Osteoblast (primary cell): ENCODE measurements at regions not wholly inside any gene's neighbourhood (a gene's known extent, or its start where the extent isn't known, plus 50 kb on each side); places are given as distances from the start of the nearest gene placed in this dataset.
"Not testable (repeated sequence)": the region's sequence is repeated elsewhere in the genome, so short reads cannot be mapped to it uniquely, and the experiment has no call there.

Experiments
- DNase-seq: peaks from one replicate; pipeline ENCODE4 v3.0.0; 2011; ENCODE audit warnings: low spot score, mixed read lengths; ENCODE audit not compliant: insufficient read length; ENCODE audit errors: missing footprints
- H2AFZ ChIP-seq: 2 replicates; pipeline ENCODE4 v1.6.0; 2011; ENCODE audit warnings: mild to moderate bottlenecking, low read length
- H3K27ac ChIP-seq: 2 replicates; pipeline ENCODE4 v1.5.1; 2011; ENCODE audit warnings: mild to moderate bottlenecking, low read depth, low read length, moderate library complexity
- H3K27me3 ChIP-seq: 2 replicates; pipeline ENCODE4 v1.6.0; 2012; ENCODE audit warnings: mild to moderate bottlenecking, control low read depth, inconsistent platforms, low read length, moderate library complexity; ENCODE audit not compliant: insufficient read depth
- H3K36me3 ChIP-seq: 2 replicates; pipeline ENCODE4 v1.5.1; 2011; ENCODE audit warnings: mild to moderate bottlenecking, low read length, control low read depth, moderate library complexity; ENCODE audit not compliant: insufficient read depth
- H3K4me1 ChIP-seq: 2 replicates; pipeline ENCODE4 v1.5.1; 2011; ENCODE audit warnings: mild to moderate bottlenecking, low read length, control low read depth, moderate library complexity; ENCODE audit not compliant: insufficient read depth
- H3K4me2 ChIP-seq: 2 replicates; pipeline ENCODE4 v1.6.0; 2011; ENCODE audit warnings: mild to moderate bottlenecking, low read length; ENCODE audit not compliant: insufficient read depth
- H3K4me3 ChIP-seq: fragments of 200-600 bp; sonication (generic); 3 replicates; pipeline ENCODE4 v1.5.1; 2012; ENCODE audit warnings: mild to moderate bottlenecking, low read length, inconsistent platforms; ENCODE audit not compliant: insufficient read depth
- H3K79me2 ChIP-seq: 2 replicates; pipeline ENCODE4 v1.6.0; 2012; ENCODE audit warnings: mild to moderate bottlenecking, low read length, control low read depth, inconsistent platforms; ENCODE audit not compliant: insufficient read depth
- H3K9me3 ChIP-seq: 2 replicates; pipeline ENCODE4 v1.5.1; 2011; ENCODE audit warnings: low read depth, low read length, control low read depth
- H4K20me1 ChIP-seq: 2 replicates; pipeline ENCODE4 v1.6.0; 2012; ENCODE audit warnings: mild to moderate bottlenecking, low read length, control low read depth; ENCODE audit not compliant: insufficient read depth
- TF ChIP-seq, protein P1 (sequence below): IDR thresholded peaks from 2 replicates; pipeline ENCODE4 v1.5.1; 2011; ENCODE audit warnings: mild to moderate bottlenecking, low read depth, low read length, moderate library complexity; ENCODE audit errors: extremely low read depth

DNA sequence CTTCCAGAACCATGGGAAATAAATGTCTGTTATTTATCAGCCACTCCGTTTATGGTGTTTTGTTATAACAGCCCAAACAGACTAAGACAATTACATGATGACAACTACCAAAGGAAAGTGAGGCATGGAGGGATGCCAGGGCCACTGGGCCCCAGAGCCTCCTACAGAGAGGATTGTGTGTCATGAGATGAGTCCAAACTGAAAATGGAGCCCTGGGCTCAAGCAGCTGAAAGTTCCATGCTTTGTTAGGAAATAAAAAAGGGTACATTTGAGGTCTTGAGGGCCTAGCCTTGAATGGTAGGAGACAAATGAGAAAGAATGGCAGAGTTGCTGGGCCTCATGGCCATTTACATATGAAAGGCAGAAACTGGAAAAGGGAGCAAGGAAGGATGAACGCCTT is 586.5 kb downstream of the CETN3 start:
- Histone ChIP-seq H3K27ac (no peak overlapping the region), H3K79me2 (no peaks in the 10 kb centered on the region)

DNA sequence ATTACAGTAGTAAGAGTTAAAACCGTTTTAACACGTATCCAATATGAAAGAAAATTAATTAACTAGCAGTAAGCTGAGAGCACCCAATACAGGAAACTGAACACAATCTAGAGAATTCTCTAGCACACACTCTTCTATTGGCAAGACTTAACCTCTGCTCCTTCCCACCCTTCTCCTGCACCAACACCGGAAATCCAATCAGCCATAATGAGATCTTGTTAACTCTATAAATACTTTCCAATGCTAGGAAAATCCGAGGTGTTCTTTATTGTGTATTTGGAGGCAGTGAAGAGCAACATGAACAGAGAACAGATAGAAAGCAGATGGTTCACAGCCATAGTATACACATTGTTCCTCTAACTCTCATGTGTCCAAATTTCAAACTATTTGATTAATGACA is 591.7 kb downstream of the CETN3 start:
- Histone ChIP-seq H3K27ac (no peak overlapping the region), H3K4me1 (no peaks in the 10 kb centered on the region), H3K36me3 (no peaks in the 10 kb centered on the region), H3K27me3 (no peaks in the 10 kb centered on the region), H3K4me2 (no peak overlapping the region), H3K79me2 (no peaks in the 10 kb centered on the region), H4K20me1 (no peaks in the 10 kb centered on the region), H3K4me3 (no peak overlapping the region), H2AFZ (peak overlapping the region; percentile 16), H3K9me3 (no peaks in the 10 kb centered on the region)
- TF ChIP-seq, protein P1, sequence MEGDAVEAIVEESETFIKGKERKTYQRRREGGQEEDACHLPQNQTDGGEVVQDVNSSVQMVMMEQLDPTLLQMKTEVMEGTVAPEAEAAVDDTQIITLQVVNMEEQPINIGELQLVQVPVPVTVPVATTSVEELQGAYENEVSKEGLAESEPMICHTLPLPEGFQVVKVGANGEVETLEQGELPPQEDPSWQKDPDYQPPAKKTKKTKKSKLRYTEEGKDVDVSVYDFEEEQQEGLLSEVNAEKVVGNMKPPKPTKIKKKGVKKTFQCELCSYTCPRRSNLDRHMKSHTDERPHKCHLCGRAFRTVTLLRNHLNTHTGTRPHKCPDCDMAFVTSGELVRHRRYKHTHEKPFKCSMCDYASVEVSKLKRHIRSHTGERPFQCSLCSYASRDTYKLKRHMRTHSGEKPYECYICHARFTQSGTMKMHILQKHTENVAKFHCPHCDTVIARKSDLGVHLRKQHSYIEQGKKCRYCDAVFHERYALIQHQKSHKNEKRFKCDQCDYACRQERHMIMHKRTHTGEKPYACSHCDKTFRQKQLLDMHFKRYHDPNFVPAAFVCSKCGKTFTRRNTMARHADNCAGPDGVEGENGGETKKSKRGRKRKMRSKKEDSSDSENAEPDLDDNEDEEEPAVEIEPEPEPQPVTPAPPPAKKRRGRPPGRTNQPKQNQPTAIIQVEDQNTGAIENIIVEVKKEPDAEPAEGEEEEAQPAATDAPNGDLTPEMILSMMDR = no peak
- DNase-seq = no peak

More for the DNA sequence above, 586.5 kb downstream of the CETN3 start:
- Histone ChIP-seq H3K9me3 (no peaks in the 10 kb centered on the region), H2AFZ (no peak overlapping the region), H3K4me3 (no peak overlapping the region), H3K27me3 (no peaks in the 10 kb centered on the region), H4K20me1 (no peaks in the 10 kb centered on the region), H3K36me3 (no peaks in the 10 kb centered on the region), H3K4me2 (no peak overlapping the region), H3K4me1 (no peaks in the 10 kb centered on the region)
- DNase-seq = no peak
- TF ChIP-seq, protein P1 = no peak

DNA sequence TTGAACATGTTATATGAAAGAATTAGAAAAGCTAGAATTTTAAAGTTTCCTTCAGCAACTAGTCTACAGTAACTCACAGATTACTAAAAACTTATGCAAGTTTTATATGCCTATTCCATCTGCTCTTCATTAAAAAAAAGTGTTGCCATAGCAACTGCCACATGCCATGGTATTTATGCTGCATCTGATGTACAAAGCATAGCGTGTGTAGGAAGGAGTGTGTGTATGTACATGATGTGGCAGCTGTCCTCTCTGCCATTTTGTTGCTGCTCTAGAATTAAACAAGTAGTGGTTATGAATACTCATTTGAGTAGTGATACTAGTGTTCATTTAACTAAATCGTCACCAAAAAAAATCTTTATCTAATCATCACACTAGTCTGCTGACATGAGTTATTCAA is 593.5 kb downstream of the CETN3 start:
- Histone ChIP-seq H3K9me3 (no peaks in the 10 kb centered on the region), H3K36me3 (no peaks in the 10 kb centered on the region), H3K4me1 (no peaks in the 10 kb centered on the region), H3K4me2 (no peak overlapping the region), H3K27ac (no peak overlapping the region), H3K4me3 (no peak overlapping the region), H4K20me1 (no peaks in the 10 kb centered on the region), H3K79me2 (no peaks in the 10 kb centered on the region), H3K27me3 (no peaks in the 10 kb centered on the region), H2AFZ (no peak overlapping the region)
- TF ChIP-seq, protein P1 = no peak
- DNase-seq = no peak

DNA sequence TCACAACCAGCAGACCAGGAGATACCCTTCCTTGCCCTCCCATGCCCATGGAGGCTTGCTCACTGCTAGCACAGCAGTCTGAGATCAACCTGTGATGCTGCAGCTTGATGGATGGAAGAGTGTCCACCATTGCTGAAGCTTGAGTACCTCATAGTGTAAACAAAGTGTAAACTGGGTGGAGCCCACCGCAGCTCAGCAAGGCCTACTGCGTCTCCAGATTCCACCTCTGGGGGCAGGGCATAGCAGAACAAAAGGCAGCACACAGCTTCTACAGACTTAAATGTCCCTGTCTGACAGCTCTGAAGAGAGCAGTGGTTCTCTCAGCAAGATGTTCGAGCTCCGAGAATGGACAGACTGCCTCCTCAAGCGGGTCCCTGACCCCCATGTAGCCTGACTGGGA is 608.8 kb downstream of the CETN3 start:
- H3K27me3 ChIP-seq, H3K4me2 ChIP-seq: not testable (repeated sequence)

DNA sequence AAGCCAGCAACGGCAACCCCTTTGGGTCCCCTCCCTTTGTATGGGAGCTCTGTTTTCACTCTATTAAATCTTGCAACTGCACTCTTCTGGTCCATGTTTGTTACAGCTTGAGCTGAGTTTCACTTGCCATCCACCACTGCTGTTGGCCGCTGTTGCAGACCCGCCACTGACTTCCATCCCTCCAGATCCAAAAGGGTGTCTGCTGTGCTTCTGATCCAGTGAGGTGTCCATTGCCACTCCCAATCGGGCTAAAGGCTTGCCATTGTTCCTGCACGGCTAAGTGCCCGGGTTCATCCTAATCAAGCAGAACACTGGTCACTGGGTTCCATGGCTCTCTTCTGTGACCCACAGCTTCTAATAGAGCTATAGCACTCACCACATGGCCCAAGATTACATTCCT is 615.1 kb downstream of the CETN3 start:
- DNase-seq, H3K4me3 ChIP-seq, H3K27me3 ChIP-seq, H3K9me3 ChIP-seq, H3K4me1 ChIP-seq, H2AFZ ChIP-seq, H3K36me3 ChIP-seq, H3K4me2 ChIP-seq, H4K20me1 ChIP-seq, H3K79me2 ChIP-seq, H3K27ac ChIP-seq: not testable (repeated sequence)

More for the DNA sequence above, 608.8 kb downstream of the CETN3 start:
- not testable (repeated sequence) for H3K36me3 ChIP-seq, H3K9me3 ChIP-seq, H3K4me1 ChIP-seq, H3K79me2 ChIP-seq, H3K27ac ChIP-seq, H3K4me3 ChIP-seq, H2AFZ ChIP-seq, DNase-seq, H4K20me1 ChIP-seq

DNA sequence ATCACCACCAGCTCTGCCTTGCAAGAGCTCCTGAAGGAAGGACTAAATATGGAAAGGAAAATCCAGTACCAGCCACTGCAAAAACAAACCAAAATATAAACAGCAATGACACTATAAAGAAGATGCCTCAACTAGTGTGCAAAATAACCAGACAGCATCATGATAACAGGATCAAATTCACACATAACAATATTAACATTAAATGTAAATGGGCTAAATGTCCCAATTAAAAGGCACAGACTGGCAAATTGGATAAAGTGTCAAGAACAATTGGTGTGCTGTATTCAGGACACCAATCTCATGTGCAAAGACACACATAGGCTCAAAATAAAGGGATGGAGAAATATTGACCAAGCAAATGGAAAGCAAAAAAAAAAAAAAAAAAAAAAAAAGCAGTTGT is 629.8 kb downstream of the CETN3 start:
- H2AFZ ChIP-seq, H3K4me1 ChIP-seq, DNase-seq, H3K79me2 ChIP-seq, H3K36me3 ChIP-seq, H4K20me1 ChIP-seq, H3K27me3 ChIP-seq, H3K9me3 ChIP-seq, H3K4me2 ChIP-seq, H3K4me3 ChIP-seq, H3K27ac ChIP-seq: not testable (repeated sequence)
